HG03457 (cell line): ENCODE measurements at regions not wholly inside any gene's neighbourhood (a gene's known extent, or its start where the extent isn't known, plus 50 kb on each side); places are given as distances from the start of the nearest gene placed in this dataset.

Source experiments
- ATAC-seq: cut with Tn5 transposase; IDR thresholded peaks from one replicate; pipeline ENCODE4 v1.9.1; 2021; ENCODE audit warnings: moderate number of reproducible peaks; ENCODE audit not compliant: unreplicated experiment

- ATAC-seq = no peak
These were observed 321.6 kb upstream of the HS6ST1 start for GRCh38 chr2:128640166-128640844.

- no peak for ATAC-seq
These were observed 322.2 kb upstream of the HS6ST1 start for GRCh38 chr2:128640845-128641360.

- no peak for ATAC-seq
These were observed 322.9 kb upstream of the HS6ST1 start for GRCh38 chr2:128641421-128642080.

- no peak for ATAC-seq
These were observed 323.6 kb upstream of the HS6ST1 start for GRCh38 chr2:128642316-128642715.

- ATAC-seq = no peak
These were observed 324.2 kb upstream of the HS6ST1 start for GRCh38 chr2:128642821-128643220.

- ATAC-seq = no peak
These were observed 324.8 kb upstream of the HS6ST1 start for GRCh38 chr2:128643221-128644065.

GRCh38 chr2:128644156-128644555 is 325.5 kb upstream of the HS6ST1 start:
- no peak for ATAC-seq

GRCh38 chr2:128644718-128645256 is 326.1 kb upstream of the HS6ST1 start:
- ATAC-seq = no peak

- ATAC-seq = no peak
These were observed 327.0 kb upstream of the HS6ST1 start for GRCh38 chr2:128645631-128646030.

GRCh38 chr2:128646091-128646490 is 327.4 kb upstream of the HS6ST1 start:
- no peak for ATAC-seq

- no peak for ATAC-seq
These were observed 328.0 kb upstream of the HS6ST1 start for GRCh38 chr2:128646691-128647090.

GRCh38 chr2:128651000-128651399 is 332.3 kb upstream of the HS6ST1 start:
- ATAC-seq = no peak

GRCh38 chr2:128654408-128654807 is 335.7 kb upstream of the HS6ST1 start:
- no peak for ATAC-seq

- no peak for ATAC-seq
These were observed 342.2 kb upstream of the HS6ST1 start for GRCh38 chr2:128660836-128661235.

GRCh38 chr2:128661311-128661710 is 342.6 kb upstream of the HS6ST1 start:
- no peak for ATAC-seq

GRCh38 chr2:128662051-128662471 is 343.4 kb upstream of the HS6ST1 start:
- no peak for ATAC-seq

- no peak for ATAC-seq
These were observed 344.8 kb upstream of the HS6ST1 start for GRCh38 chr2:128663371-128664050.

GRCh38 chr2:128664499-128664971 is 345.9 kb upstream of the HS6ST1 start:
- no peak for ATAC-seq

- no peak for ATAC-seq
These were observed 346.4 kb upstream of the HS6ST1 start for GRCh38 chr2:128665113-128665512.

- ATAC-seq = no peak
These were observed 347.9 kb upstream of the HS6ST1 start for GRCh38 chr2:128666596-128666995.

GRCh38 chr2:128667391-128667790 is 348.7 kb upstream of the HS6ST1 start:
- ATAC-seq = no peak
